Thyroid gland (tissue), 4 donors: ENCODE measurements at regions not wholly inside any gene's neighbourhood (a gene's known extent, or its start where the extent isn't known, plus 50 kb on each side); places are given as distances from the start of the nearest gene placed in this dataset.

ENCODE experiments used
- POLR2A ChIP-seq, 2 donors: fragments of 450-650 bp; IDR thresholded peaks; one replicate each; pipeline ENCODE4 v1.6.1; 2017; ENCODE audit warnings: antibody characterized with exemption in 2 of 2, mild to moderate bottlenecking in 2 of 2, moderate library complexity in 1 of 2
- TF ChIP-seq, protein P1 (sequence below), 6 experiments: fragments of 200-600 bp in 3 of 6; fragments of 450-650 bp in 3 of 6; sonication (generic) in 3 of 6; IDR thresholded peaks; one replicate each; pipeline ENCODE4 v1.5.1; 2016 to 2019; ENCODE audit warnings: antibody characterized with exemption in 6 of 6, mild to moderate bottlenecking in 2 of 6, inconsistent platforms in 1 of 6, moderate library complexity in 1 of 6

DNA sequence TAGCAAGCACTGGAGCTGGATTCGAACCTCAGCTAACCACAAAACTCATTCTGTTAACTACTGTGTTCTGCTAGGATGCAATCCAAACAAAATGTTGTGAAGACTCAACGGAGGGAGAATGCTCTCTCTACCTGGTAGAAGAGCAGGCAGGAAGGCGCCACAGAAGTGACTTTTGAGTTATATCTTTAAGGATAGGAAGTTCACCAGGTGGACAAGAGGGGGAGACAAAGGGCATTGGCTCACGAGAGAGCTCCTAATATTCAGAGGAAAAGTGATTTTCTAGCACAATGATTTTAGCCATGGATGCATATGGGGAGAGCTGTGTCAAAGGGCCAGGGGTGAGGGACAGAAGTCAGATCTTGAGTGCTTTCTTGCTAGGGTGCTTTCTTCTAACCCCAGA lies 108.4 kb upstream of the MAFB start:
- TF ChIP-seq, protein P1, sequence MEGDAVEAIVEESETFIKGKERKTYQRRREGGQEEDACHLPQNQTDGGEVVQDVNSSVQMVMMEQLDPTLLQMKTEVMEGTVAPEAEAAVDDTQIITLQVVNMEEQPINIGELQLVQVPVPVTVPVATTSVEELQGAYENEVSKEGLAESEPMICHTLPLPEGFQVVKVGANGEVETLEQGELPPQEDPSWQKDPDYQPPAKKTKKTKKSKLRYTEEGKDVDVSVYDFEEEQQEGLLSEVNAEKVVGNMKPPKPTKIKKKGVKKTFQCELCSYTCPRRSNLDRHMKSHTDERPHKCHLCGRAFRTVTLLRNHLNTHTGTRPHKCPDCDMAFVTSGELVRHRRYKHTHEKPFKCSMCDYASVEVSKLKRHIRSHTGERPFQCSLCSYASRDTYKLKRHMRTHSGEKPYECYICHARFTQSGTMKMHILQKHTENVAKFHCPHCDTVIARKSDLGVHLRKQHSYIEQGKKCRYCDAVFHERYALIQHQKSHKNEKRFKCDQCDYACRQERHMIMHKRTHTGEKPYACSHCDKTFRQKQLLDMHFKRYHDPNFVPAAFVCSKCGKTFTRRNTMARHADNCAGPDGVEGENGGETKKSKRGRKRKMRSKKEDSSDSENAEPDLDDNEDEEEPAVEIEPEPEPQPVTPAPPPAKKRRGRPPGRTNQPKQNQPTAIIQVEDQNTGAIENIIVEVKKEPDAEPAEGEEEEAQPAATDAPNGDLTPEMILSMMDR (IDR thresholded peaks at IDR 0.05) = peak in 1 of 6 experiments; percentile 25
- TF ChIP-seq POLR2A (IDR thresholded peaks at IDR 0.05) = no peak
